SHP77 (cell line): ENCODE measurements at regions not wholly inside any gene's neighbourhood (a gene's known extent, or its start where the extent isn't known, plus 50 kb on each side); places are given as distances from the start of the nearest gene placed in this dataset.
"Not testable (repeated sequence)": the region's sequence is repeated elsewhere in the genome, so short reads cannot be mapped to it uniquely, and the experiment has no call there.

ENCODE experiments used
- DNase-seq, 2 experiments: peaks; one replicate each; lab custom pipeline; 2025; lab: John Stamatoyannopoulos, UW

GRCh38 chr10:121690152-121690848 lies 92.1 kb upstream of the FGFR2 start:
- no peak for DNase-seq

- no peak for DNase-seq
These were observed 89.0 kb upstream of the FGFR2 start for GRCh38 chr10:121687095-121687813.

- no peak for DNase-seq
These were observed 86.0 kb upstream of the FGFR2 start for GRCh38 chr10:121684276-121684675.

- no peak for DNase-seq
These were observed 85.6 kb upstream of the FGFR2 start for GRCh38 chr10:121683816-121684215.

GRCh38 chr10:121683366-121683765 lies 85.1 kb upstream of the FGFR2 start:
- DNase-seq: no peak

- no peak for DNase-seq
These were observed 83.9 kb upstream of the FGFR2 start for GRCh38 chr10:121681997-121682687.

- no peak for DNase-seq
These were observed 82.8 kb upstream of the FGFR2 start for GRCh38 chr10:121680879-121681655.

GRCh38 chr10:121679916-121680315 lies 81.7 kb upstream of the FGFR2 start:
- no peak for DNase-seq

- DNase-seq: no peak
These were observed 80.5 kb upstream of the FGFR2 start for GRCh38 chr10:121678631-121679174.

GRCh38 chr10:121677880-121678279 lies 79.6 kb upstream of the FGFR2 start:
- no peak for DNase-seq

- DNase-seq: no peak
These were observed 77.1 kb upstream of the FGFR2 start for GRCh38 chr10:121675344-121675743.

GRCh38 chr10:121674885-121675284 lies 76.6 kb upstream of the FGFR2 start:
- no peak for DNase-seq

GRCh38 chr10:121672733-121673132 lies 74.5 kb upstream of the FGFR2 start:
- no peak for DNase-seq

- DNase-seq: not testable (repeated sequence)
These were observed 71.6 kb upstream of the FGFR2 start for GRCh38 chr10:121669840-121670239.

- DNase-seq: no peak
These were observed 70.8 kb upstream of the FGFR2 start for GRCh38 chr10:121669028-121669374.

GRCh38 chr10:121668314-121669027 lies 70.2 kb upstream of the FGFR2 start:
- DNase-seq: peak in 1 of 2 experiments; percentile 2

GRCh38 chr10:121667948-121668313 lies 69.7 kb upstream of the FGFR2 start:
- DNase-seq: no peak

- DNase-seq: no peak
These were observed 67.6 kb upstream of the FGFR2 start for GRCh38 chr10:121665809-121666208.

GRCh38 chr10:121664671-121665070 lies 66.4 kb upstream of the FGFR2 start:
- no peak for DNase-seq

- no peak for DNase-seq
These were observed 65.0 kb upstream of the FGFR2 start for GRCh38 chr10:121662945-121663917.
